Ascending aorta (tissue), 2 donors: ENCODE measurements at regions not wholly inside any gene's neighbourhood (a gene's known extent, or its start where the extent isn't known, plus 50 kb on each side); places are given as distances from the start of the nearest gene placed in this dataset.

Experiments
- DNase-seq, 2 donors: peaks; one replicate each; pipeline ENCODE4 v3.0.0-alpha.2; 2019; ENCODE audit warnings: low spot score in 2 of 2
- H3K27ac ChIP-seq, 2 donors: fragments of 200-600 bp; sonication (generic); one replicate each; pipeline ENCODE4 v1.5.1; 2016 to 2017; ENCODE audit warnings: mild to moderate bottlenecking in 1 of 2
- H3K27me3 ChIP-seq: fragments of 200-600 bp; sonication (generic); one replicate; pipeline ENCODE4 v1.5.1; 2017
- H3K36me3 ChIP-seq, 2 donors: fragments of 200-600 bp; sonication (generic); one replicate each; pipeline ENCODE4 v1.5.1; 2016
- H3K4me1 ChIP-seq, 2 donors: fragments of 200-600 bp; sonication (generic); one replicate each; pipeline ENCODE4 v1.5.1; 2016 to 2017; ENCODE audit warnings: mild to moderate bottlenecking in 1 of 2
- H3K4me3 ChIP-seq, 2 donors: fragments of 200-600 bp; sonication (generic); one replicate each; pipeline ENCODE4 v1.5.1; 2016 to 2017; ENCODE audit warnings: mild to moderate bottlenecking in 1 of 2
- H3K9me3 ChIP-seq, 2 donors: fragments of 200-600 bp; sonication (generic); one replicate each; pipeline ENCODE4 v1.5.1; 2016
- CTCF ChIP-seq, 3 experiments: fragments of 200-600 bp in 2 of 3; fragments of 450-650 bp in 1 of 3; sonication (generic) in 2 of 3; IDR thresholded peaks; one replicate each; pipeline ENCODE4 v1.5.1; 2016 to 2019; ENCODE audit warnings: antibody characterized with exemption in 3 of 3, mild to moderate bottlenecking in 1 of 3, moderate library complexity in 1 of 3
- intact Hi-C: fragments of 100-400 bp; cut with DNase I; formaldehyde crosslinking; loops from one replicate; pipeline ENCODE4 v1.15.1; 2023

- H3K36me3 ChIP-seq = no peaks in the 10 kb centered on the region
- no peak for DNase-seq
- no peak for TF ChIP-seq CTCF (IDR thresholded peaks at IDR 0.05)
- no peaks in the 10 kb centered on the region for H3K4me1 ChIP-seq
- intact Hi-C loops = no loop called here
- H3K27me3 ChIP-seq = no peaks in the 10 kb centered on the region
- H3K4me3 ChIP-seq = no peak overlapping the region
- no peak overlapping the region for H3K27ac ChIP-seq
- no peaks in the 10 kb centered on the region for H3K9me3 ChIP-seq
Observed at GRCh38 chr6:79864421-79864820, 82.9 kb downstream of the ELOVL4 start.

GRCh38 chr6:79864001-79864400, 83.4 kb downstream of the ELOVL4 start:
- no peaks in the 10 kb centered on the region for H3K9me3 ChIP-seq
- no peaks in the 10 kb centered on the region for H3K4me1 ChIP-seq
- TF ChIP-seq CTCF (IDR thresholded peaks at IDR 0.05) = no peak
- H3K27me3 ChIP-seq = no peaks in the 10 kb centered on the region
- H3K27ac ChIP-seq = no peak overlapping the region
- no peaks in the 10 kb centered on the region for H3K36me3 ChIP-seq
- DNase-seq = no peak
- H3K4me3 ChIP-seq = no peak overlapping the region
- intact Hi-C loops = no loop called here

- H3K4me3 ChIP-seq = no peak overlapping the region
- H3K4me1 ChIP-seq = no peaks in the 10 kb centered on the region
- H3K36me3 ChIP-seq = no peaks in the 10 kb centered on the region
- DNase-seq = no peak
- no peaks in the 10 kb centered on the region for H3K9me3 ChIP-seq
- TF ChIP-seq CTCF (IDR thresholded peaks at IDR 0.05) = no peak
- intact Hi-C loops = no loop called here
- no peaks in the 10 kb centered on the region for H3K27me3 ChIP-seq
- no peak overlapping the region for H3K27ac ChIP-seq
Observed at GRCh38 chr6:79863566-79863965, 83.8 kb downstream of the ELOVL4 start.

GRCh38 chr6:79862711-79863110, 84.6 kb downstream of the ELOVL4 start:
- no peak for TF ChIP-seq CTCF (IDR thresholded peaks at IDR 0.05)
- intact Hi-C loops = no loop called here

GRCh38 chr6:79862126-79862525, 85.2 kb downstream of the ELOVL4 start:
- no peaks in the 10 kb centered on the region for H3K27me3 ChIP-seq
- intact Hi-C loops = no loop called here
- H3K4me3 ChIP-seq = no peak overlapping the region
- DNase-seq = no peak
- H3K27ac ChIP-seq = no peak overlapping the region
- no peaks in the 10 kb centered on the region for H3K36me3 ChIP-seq
- TF ChIP-seq CTCF (IDR thresholded peaks at IDR 0.05) = no peak
- no peaks in the 10 kb centered on the region for H3K4me1 ChIP-seq
- H3K9me3 ChIP-seq = no peaks in the 10 kb centered on the region

More at GRCh38 chr6:79862711-79863110, 84.6 kb downstream of the ELOVL4 start:
- DNase-seq = no peak
- H3K4me3 ChIP-seq = no peak overlapping the region
- no peak overlapping the region for H3K27ac ChIP-seq
- no peaks in the 10 kb centered on the region for H3K36me3 ChIP-seq
- no peaks in the 10 kb centered on the region for H3K4me1 ChIP-seq
- no peaks in the 10 kb centered on the region for H3K27me3 ChIP-seq
- H3K9me3 ChIP-seq = no peaks in the 10 kb centered on the region

- intact Hi-C loops = no loop called here
- no peak overlapping the region for H3K27ac ChIP-seq
- no peak for DNase-seq
- no peaks in the 10 kb centered on the region for H3K4me1 ChIP-seq
- no peak overlapping the region for H3K4me3 ChIP-seq
- no peaks in the 10 kb centered on the region for H3K27me3 ChIP-seq
- TF ChIP-seq CTCF (IDR thresholded peaks at IDR 0.05) = no peak
- no peaks in the 10 kb centered on the region for H3K9me3 ChIP-seq
- no peaks in the 10 kb centered on the region for H3K36me3 ChIP-seq
Observed at GRCh38 chr6:79861023-79861422, 86.3 kb downstream of the ELOVL4 start.
